ENCODE measurements at regions not wholly inside any gene's neighbourhood (a gene's known extent, or its start where the extent isn't known, plus 50 kb on each side); places are given as distances from the start of the nearest gene placed in this dataset.

DNA sequence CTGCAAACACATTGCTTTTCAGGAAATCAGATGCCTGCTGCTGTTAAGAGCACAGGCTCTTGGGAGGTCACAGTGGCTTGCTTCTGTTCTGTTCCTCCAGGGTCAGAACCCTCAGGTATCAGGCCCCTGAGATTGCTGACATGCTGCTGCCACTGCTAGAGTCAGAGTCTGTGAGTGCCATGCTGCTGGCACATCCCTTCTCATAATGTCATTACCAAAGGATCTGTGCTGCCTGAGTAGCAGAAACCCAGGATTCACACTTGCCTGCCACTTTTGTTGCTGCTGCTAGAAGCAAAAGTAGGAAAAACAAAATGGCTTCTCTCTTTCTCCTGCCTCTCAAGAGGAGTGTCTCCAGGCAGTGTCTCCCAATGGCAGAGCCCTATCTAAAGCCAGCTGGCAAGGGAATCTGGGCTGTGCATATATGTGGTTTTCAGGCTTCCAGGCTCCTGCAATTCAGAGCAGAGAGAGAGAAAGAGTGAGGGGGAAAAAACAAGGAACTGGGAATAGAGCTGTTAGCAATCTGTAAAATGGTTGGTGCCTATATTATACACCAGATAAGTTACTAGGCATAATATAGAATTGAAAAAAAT is 180.3 kb downstream of the MYCN start:
- TF ChIP-seq, protein P1, sequence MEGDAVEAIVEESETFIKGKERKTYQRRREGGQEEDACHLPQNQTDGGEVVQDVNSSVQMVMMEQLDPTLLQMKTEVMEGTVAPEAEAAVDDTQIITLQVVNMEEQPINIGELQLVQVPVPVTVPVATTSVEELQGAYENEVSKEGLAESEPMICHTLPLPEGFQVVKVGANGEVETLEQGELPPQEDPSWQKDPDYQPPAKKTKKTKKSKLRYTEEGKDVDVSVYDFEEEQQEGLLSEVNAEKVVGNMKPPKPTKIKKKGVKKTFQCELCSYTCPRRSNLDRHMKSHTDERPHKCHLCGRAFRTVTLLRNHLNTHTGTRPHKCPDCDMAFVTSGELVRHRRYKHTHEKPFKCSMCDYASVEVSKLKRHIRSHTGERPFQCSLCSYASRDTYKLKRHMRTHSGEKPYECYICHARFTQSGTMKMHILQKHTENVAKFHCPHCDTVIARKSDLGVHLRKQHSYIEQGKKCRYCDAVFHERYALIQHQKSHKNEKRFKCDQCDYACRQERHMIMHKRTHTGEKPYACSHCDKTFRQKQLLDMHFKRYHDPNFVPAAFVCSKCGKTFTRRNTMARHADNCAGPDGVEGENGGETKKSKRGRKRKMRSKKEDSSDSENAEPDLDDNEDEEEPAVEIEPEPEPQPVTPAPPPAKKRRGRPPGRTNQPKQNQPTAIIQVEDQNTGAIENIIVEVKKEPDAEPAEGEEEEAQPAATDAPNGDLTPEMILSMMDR (conservative IDR thresholded peaks at IDR 0.05; ENCODE audit: low read depth, low read length) = no peak
- no peak overlapping the region for H3K4me3 ChIP-seq (ENCODE audit: low read depth, low read length)
- no peak for DNase-seq (ENCODE audit: low read depth)

DNA sequence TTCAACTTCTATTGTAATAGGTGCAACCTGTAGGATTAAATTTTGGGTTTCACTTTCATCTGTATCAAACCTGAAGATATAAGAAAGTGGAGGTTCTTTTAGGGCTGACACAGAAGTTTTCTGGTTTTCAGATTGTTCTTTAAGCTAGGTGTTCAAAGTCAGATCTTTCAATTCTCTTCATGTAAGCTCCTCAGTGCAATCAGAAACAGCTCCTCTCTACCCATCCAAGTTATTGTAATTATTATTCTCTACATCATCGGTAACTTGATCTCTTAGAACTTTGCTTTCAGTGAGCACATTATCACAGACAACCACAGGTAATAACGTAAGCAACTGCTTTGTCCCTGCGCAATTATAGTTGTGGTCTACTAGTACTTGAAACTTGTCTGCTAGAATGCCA is 179.4 kb downstream of the MYCN start:
- H3K4me3 ChIP-seq (ENCODE audit: low read depth, low read length) = no peak overlapping the region
- TF ChIP-seq, protein P1 (conservative IDR thresholded peaks at IDR 0.05; ENCODE audit: low read depth, low read length) = no peak
- no peak for DNase-seq (ENCODE audit: low read depth)

DNA sequence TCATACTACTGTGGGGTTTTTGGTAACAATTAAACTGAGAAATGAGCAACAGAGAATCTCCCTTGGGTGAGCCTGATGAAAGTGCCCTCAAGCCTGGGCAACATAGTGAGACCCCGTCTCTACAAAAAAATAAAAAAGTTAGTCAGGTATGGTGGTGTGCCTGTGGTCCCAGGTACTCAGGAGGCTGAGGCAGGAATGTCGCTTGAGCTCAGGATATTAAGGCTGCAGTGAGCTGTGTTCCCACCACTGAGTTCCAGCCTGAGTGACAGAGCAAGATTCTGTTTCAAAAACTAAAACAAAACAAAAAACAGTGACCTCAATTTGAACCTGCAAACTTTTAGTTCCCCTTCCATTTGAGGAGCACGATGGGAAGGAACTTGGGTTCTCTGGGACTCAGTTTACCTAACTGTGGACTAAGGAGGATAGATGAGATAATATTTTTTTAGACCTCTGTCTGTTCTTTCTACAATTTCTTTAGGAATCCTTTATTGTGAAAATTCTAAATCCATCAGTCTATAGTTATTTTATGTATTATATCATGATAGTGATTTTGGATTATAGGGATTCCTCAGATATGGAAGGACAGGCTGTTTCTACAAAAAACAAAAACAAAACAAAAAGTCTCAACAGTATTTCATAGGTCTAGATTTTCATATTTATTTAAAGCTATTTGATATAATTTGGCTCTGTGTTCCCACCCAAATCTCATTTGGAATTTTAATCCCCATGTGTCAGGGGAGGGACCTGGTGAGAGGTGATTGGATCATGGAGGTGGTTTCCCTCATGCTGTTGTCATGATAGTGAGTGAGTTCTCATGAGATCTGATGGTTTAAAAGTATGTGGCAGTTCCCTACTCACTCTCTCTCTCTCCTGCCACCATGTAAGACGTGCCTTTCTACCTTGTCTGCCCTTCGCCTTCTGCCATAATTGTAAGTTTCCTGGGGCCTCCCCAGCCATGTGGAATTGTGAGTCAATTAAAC is 178.6 kb downstream of the MYCN start:
- no peak overlapping the region for H3K4me3 ChIP-seq (ENCODE audit: low read depth, low read length)
- TF ChIP-seq, protein P1 (conservative IDR thresholded peaks at IDR 0.05; ENCODE audit: low read depth, low read length) = no peak
- DNase-seq (ENCODE audit: low read depth) = no peak

DNA sequence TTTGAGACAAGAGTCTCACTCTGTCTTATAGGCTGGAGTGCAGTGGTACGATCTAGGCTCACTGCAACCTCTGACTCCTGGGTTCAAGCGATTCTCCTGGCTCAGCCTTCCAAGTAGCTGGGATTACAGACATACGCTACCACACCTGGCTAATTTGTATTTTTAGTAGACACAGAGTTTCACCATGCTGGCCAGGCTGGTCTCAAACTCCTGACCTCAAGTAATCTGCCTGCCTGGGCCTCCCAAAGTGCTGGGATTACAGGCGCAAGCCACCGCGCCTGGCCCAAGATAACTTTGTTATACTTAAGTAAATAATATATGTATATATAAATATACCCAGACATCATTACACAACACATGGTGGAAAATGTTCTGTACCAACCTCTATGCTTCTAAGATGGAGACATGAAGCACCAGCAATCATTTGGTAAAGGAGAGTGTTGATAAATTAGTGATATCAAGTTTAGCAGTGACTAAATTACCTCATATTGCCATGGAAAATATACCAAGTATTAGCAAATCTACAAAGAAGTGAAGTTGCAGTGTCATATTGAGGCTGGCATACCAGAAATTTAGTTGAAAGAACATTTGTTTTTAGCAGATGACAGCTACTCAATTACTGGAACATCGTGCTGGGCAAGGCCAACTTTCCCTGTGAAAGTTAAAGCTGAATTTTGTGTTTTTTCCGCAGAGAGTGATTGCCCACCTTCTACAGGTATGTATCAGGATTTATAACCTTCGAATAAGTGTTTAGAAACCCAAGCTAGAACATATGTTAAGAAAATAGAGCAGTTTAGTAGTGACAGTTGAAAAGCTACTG is 177.7 kb downstream of the MYCN start:
- DNase-seq (ENCODE audit: low read depth) = no peak
- H3K4me3 ChIP-seq (ENCODE audit: low read depth, low read length) = no peak overlapping the region
- TF ChIP-seq, protein P1 (conservative IDR thresholded peaks at IDR 0.05; ENCODE audit: low read depth, low read length) = no peak

DNA sequence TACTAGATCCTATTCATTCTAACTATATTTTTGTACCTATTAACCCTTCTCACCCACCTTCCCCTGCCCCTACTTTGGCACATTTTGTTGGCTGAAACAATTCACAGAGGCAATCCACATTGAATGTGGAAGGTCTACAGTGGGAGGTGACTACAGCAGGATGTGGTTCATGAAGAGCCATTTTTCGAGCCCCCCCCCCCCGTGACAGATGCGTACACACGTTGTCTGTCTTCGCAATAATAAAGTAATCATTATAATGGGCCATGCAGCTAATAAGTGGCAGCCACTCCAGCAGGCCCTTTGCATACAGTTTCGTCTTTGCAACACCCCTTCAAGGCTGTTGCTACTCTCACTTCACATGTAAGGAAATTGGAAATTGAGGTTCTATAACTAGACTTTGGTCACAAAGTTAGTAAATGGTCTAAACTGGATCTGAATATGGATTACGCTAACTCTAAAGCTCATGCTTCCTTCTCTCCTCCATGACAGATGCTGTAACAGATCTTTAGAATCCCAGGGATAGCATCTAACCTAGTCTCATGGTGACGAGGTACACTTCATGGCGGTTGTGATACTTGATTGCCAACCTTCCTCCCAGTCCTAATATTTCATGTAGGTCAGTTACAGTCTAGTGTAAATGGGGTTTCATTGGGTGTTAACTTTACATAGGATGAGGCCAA is 176.8 kb downstream of the MYCN start:
- TF ChIP-seq, protein P1 (conservative IDR thresholded peaks at IDR 0.05; ENCODE audit: low read depth, low read length) = no peak
- DNase-seq (ENCODE audit: low read depth) = no peak
- H3K4me3 ChIP-seq (ENCODE audit: low read depth, low read length) = no peak overlapping the region

All from choroid plexus epithelial cell (primary cell).